ENCODE measurements at regions not wholly inside any gene's neighbourhood (a gene's known extent, or its start where the extent isn't known, plus 50 kb on each side); places are given as distances from the start of the nearest gene placed in this dataset.

DNA sequence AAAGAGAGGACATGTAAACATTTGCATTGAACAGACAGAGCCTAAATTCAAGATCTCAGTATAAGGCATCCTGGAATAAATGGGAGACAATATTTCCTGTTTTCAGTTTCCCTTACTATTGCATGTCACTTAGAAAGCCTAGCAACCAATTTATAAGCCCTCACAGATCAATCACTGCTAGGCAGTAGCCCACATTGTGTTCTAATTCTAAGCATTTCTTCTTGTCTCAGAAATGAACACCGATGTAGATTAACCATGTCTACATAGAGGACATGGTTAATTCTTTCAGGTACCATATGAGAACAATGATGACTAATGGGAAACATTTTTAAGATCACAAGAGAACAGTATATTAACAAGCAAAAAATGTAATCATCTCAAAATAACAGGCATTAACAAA is 79.6 kb upstream of the HMHB1 start:
- ATAC-seq (no peak), DNase-seq (no peak)
- intact Hi-C loops (cut with DNase I) = no loop called here
- Histone ChIP-seq H3K9me3 (no peaks in the 10 kb centered on the region), H3K4me3 (peak overlapping the region in 2 of 12 donors; percentile 35 to 38), H3K36me3 (no peaks in the 10 kb centered on the region), H3K27ac (peak overlapping the region in 5 of 12 donors; percentile 69 to 89 (median 81)), H3K4me1 (peaks cover 0 to 24% (median 6%) of the 10 kb centered on the region in 12 donors), H3K27me3 (no peaks in the 10 kb centered on the region)
- TF ChIP-seq CTCF (IDR thresholded peaks at IDR 0.05) (no peak), POLR2A (IDR thresholded peaks at IDR 0.05) (no peak)
- WGBS, 4 donors = 74 to 96% (median 92%) methylated on average over 1 of the region's 1 CpG

DNA sequence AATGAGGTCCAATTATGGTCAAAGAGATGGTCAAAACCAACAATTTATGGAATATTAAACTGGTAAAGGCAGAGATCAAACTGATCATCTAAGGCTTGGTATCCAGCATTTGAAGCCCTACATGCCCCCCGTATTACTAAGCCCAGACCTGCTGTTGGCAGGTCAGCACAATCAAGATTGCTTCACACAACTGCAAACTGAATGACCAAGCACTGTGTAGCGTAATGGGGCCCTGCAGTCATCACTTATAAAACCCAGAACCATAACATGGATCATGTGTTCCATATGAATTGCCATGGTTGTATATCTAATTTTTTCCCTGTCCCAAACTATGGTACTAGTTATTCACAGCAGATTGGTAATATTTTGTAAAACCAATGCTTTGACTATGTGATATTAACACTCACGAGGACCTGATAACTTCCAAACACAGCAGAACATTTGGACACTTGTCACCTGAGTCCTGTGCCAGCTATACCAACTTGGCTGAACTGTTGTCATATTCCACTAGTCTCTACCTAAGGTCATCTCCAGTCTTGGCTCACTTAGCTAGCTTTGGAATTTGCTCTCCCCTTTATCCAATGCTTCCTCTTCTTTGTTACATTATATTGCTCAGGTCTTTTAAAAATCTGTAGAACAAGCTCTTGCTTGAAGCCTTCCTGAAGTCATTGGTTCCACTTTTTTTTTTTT is 81.7 kb upstream of the HMHB1 start:
- DNase-seq (no peak), ATAC-seq (peak in 3 of 4 donors; percentile 42 to 66 (median 49))
- no peak for TF ChIP-seq POLR2A (IDR thresholded peaks at IDR 0.05)
- no peak for TF ChIP-seq CTCF (IDR thresholded peaks at IDR 0.05)
- no peaks in the 10 kb centered on the region for H3K27me3 ChIP-seq
- no peak overlapping the region for H3K4me3 ChIP-seq
- H3K36me3 ChIP-seq = no peaks in the 10 kb centered on the region
- H3K27ac ChIP-seq = no peak overlapping the region
- WGBS, 4 donors = 76 to 82% (median 81%) methylated on average over 3 of the region's 3 CpGs
- intact Hi-C loops (cut with DNase I) = no loop called here
- H3K4me1 ChIP-seq = peaks cover 0 to 24% (median 6%) of the 10 kb centered on the region in 12 donors
- H3K9me3 ChIP-seq = peaks cover 0 to 5% (median 0%) of the 10 kb centered on the region in 12 donors

GRCh38 chr5:143729334-143729946 is 82.5 kb upstream of the HMHB1 start:
- TF ChIP-seq POLR2A (IDR thresholded peaks at IDR 0.05) (no peak), CTCF (IDR thresholded peaks at IDR 0.05) (no peak)
- Histone ChIP-seq H3K27me3 (no peaks in the 10 kb centered on the region), H3K27ac (no peak overlapping the region), H3K36me3 (no peaks in the 10 kb centered on the region), H3K4me1 (peaks cover 0 to 24% (median 6%) of the 10 kb centered on the region in 12 donors), H3K4me3 (no peak overlapping the region), H3K9me3 (peaks cover 0 to 13% (median 2%) of the 10 kb centered on the region in 12 donors)
- DNase-seq = no peak
- 76 to 86% (median 83%) methylated on average over 1 of the region's 1 CpG for WGBS, 4 donors
- intact Hi-C loops (cut with DNase I) = no loop called here
- no peak for ATAC-seq

DNA sequence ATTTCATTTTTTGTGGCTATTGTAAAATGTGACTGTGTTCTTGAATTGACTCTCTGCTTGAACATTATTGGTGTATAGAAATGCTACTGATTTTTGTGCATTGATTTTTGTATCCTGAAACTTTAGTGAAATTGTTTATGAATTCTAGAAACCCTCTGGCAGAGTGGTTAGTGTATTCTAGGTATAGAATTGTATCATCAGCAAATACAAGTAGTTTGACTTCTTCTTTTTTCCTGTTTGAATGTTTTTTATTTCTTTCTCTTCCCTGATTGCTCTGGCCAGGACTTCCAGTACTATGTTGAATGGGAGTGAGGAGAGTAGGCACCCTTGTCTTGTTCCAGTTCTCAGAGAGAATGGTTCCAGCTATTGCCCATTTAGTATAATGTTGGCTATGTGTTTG is 88.8 kb upstream of the HMHB1 start:
- no peak for ATAC-seq
- TF ChIP-seq POLR2A (IDR thresholded peaks at IDR 0.05) (no peak), CTCF (IDR thresholded peaks at IDR 0.05) (no peak)
- intact Hi-C loops (cut with DNase I) = no loop called here
- DNase-seq = no peak
- Histone ChIP-seq H3K27me3 (no peaks in the 10 kb centered on the region), H3K4me1 (peaks cover 0 to under 1% (median 0%) of the 10 kb centered on the region in 12 donors), H3K9me3 (peaks cover 0 to 19% (median 5%) of the 10 kb centered on the region in 12 donors), H3K4me3 (no peak overlapping the region), H3K36me3 (no peaks in the 10 kb centered on the region), H3K27ac (no peak overlapping the region)

Data from heart left ventricle (tissue), 16 donors.